GM23248 (cell line): ENCODE measurements at regions not wholly inside any gene's neighbourhood (a gene's known extent, or its start where the extent isn't known, plus 50 kb on each side); places are given as distances from the start of the nearest gene placed in this dataset.
A peak's percentile ranks its signal among the peaks of the same experiment; 100 is the strongest.

Experiments used
- DNase-seq: peaks from one replicate; pipeline ENCODE4 v3.0.0-alpha.2; 2015
- H2AFZ ChIP-seq: fragments of 200-600 bp; sonication (generic); 2 replicates; pipeline ENCODE4 v1.6.1; 2016; ENCODE audit warnings: antibody characterized with exemption
- H3F3A ChIP-seq: fragments of 200-600 bp; sonication (generic); 2 replicates; pipeline ENCODE4 v1.6.1; 2016; ENCODE audit warnings: mild to moderate bottlenecking, antibody characterized with exemption, mixed run types; ENCODE audit not compliant: insufficient read depth
- H3K27ac ChIP-seq: fragments of 200-600 bp; sonication (generic); 2 replicates; pipeline ENCODE4 v1.5.1; 2016; ENCODE audit warnings: mild to moderate bottlenecking
- H3K27me3 ChIP-seq: fragments of 200-600 bp; sonication (generic); replicated peaks from 2 replicates; pipeline ENCODE4 v1.6.1; 2016; ENCODE audit warnings: mild to moderate bottlenecking; ENCODE audit not compliant: insufficient read depth
- H3K36me3 ChIP-seq: fragments of 200-600 bp; sonication (generic); 2 replicates; pipeline ENCODE4 v1.6.1; 2016; ENCODE audit warnings: low read depth, mild to moderate bottlenecking
- H3K4me1 ChIP-seq: fragments of 200-600 bp; sonication (generic); 2 replicates; pipeline ENCODE4 v1.6.1; 2016; ENCODE audit warnings: mild to moderate bottlenecking; ENCODE audit not compliant: insufficient read depth
- H3K4me2 ChIP-seq: fragments of 200-600 bp; sonication (generic); one replicate; pipeline ENCODE4 v1.6.1; 2016; ENCODE audit warnings: mild to moderate bottlenecking; ENCODE audit not compliant: unreplicated experiment
- H3K4me3 ChIP-seq: fragments of 200-600 bp; sonication (generic); 2 replicates; pipeline ENCODE4 v1.5.1; 2016; ENCODE audit warnings: mild to moderate bottlenecking
- H3K79me2 ChIP-seq: fragments of 200-600 bp; sonication (generic); 2 replicates; pipeline ENCODE4 v1.6.1; 2016; ENCODE audit warnings: mild to moderate bottlenecking; ENCODE audit not compliant: insufficient read depth
- H3K9ac ChIP-seq: fragments of 200-600 bp; sonication (generic); 2 replicates; pipeline ENCODE4 v1.6.1; 2016; ENCODE audit warnings: mild to moderate bottlenecking
- H3K9me2 ChIP-seq: fragments of 200-600 bp; sonication (generic); 2 replicates; pipeline ENCODE4 v1.6.1; 2016; ENCODE audit warnings: mixed run types, mild to moderate bottlenecking, moderate library complexity; ENCODE audit not compliant: insufficient read depth
- H3K9me3 ChIP-seq: fragments of 200-600 bp; sonication (generic); one replicate; pipeline ENCODE4 v1.6.1; 2017; ENCODE audit warnings: low read depth
- H4K20me1 ChIP-seq: fragments of 200-600 bp; sonication (generic); 2 replicates; pipeline ENCODE4 v1.6.0; 2016; ENCODE audit not compliant: insufficient read depth
- EZH2 ChIP-seq: fragments of 200-600 bp; sonication (generic); IDR thresholded peaks from 2 replicates; pipeline ENCODE4 v1.6.1; 2018; ENCODE audit warnings: antibody characterized with exemption, mild to moderate bottlenecking; ENCODE audit not compliant: insufficient read depth, poor library complexity, severe bottlenecking
- EZH2phosphoT487 ChIP-seq: fragments of 200-600 bp; sonication (generic); IDR thresholded peaks from 2 replicates; pipeline ENCODE4 v1.6.1; 2018; ENCODE audit warnings: antibody characterized with exemption, moderate library complexity, mild to moderate bottlenecking, low read depth; ENCODE audit not compliant: insufficient read depth
- WGBS, 2 experiments: methylation state at CpG; one replicate each; pipeline ENCODE4 v1.1.6; 2015 to 2017; ENCODE audit warnings: low lambda C conversion rate in 2 of 2, low coverage in 1 of 2; ENCODE audit errors: missing lambda C conversion rate in 2 of 2; 5-methylcytosine and 5-hydroxymethylcytosine counted together
- in situ Hi-C: fragments of 300-500 bp; cut with MboI; formaldehyde crosslinking; loops from 2 replicates; pipeline ENCODE4 v1.15.0; 2020

- TF ChIP-seq EZH2: no peak
- TF ChIP-seq EZH2phosphoT487: no peak
- no peaks in the 10 kb centered on the region for H3K4me1 ChIP-seq
- H3K27me3 ChIP-seq: no peaks in the 10 kb centered on the region; the same call in 1 of the 2 replicates
- H3K9me3 ChIP-seq: no peaks in the 10 kb centered on the region
- no peaks in the 10 kb centered on the region for H3F3A ChIP-seq
- H4K20me1 ChIP-seq: no peaks in the 10 kb centered on the region
- H3K4me3 ChIP-seq: no peak overlapping the region
- H2AFZ ChIP-seq: no peak overlapping the region
- no peak overlapping the region for H3K4me2 ChIP-seq
- no peaks in the 10 kb centered on the region for H3K79me2 ChIP-seq
- in situ Hi-C loops: no loop called here
- H3K9me2 ChIP-seq: no peaks in the 10 kb centered on the region
- WGBS, 2 experiments: 73 to 86% methylated on average over 1 of the region's 1 CpG
- DNase-seq: peak; percentile 4
- no peaks in the 10 kb centered on the region for H3K36me3 ChIP-seq
- H3K27ac ChIP-seq: no peak overlapping the region
- no peak overlapping the region for H3K9ac ChIP-seq
Measured at GRCh38 chr9:80968611-80969010, 720.7 kb downstream of the TLE1 start.

- Histone ChIP-seq H3F3A (no peaks in the 10 kb centered on the region), H3K79me2 (no peaks in the 10 kb centered on the region), H3K9ac (no peak overlapping the region), H4K20me1 (no peaks in the 10 kb centered on the region), H3K9me2 (no peaks in the 10 kb centered on the region), H3K36me3 (no peaks in the 10 kb centered on the region), H3K4me3 (no peak overlapping the region), H3K27ac (no peak overlapping the region), H3K27me3 (no peaks in the 10 kb centered on the region; the same call in 1 of the 2 replicates), H2AFZ (no peak overlapping the region), H3K4me1 (no peaks in the 10 kb centered on the region), H3K4me2 (no peak overlapping the region), H3K9me3 (no peaks in the 10 kb centered on the region)
- WGBS, 2 experiments: 62 to 64% methylated on average over 2 of the region's 2 CpGs
- TF ChIP-seq EZH2 (no peak), EZH2phosphoT487 (no peak)
- in situ Hi-C loops: no loop called here
- no peak for DNase-seq
Measured at GRCh38 chr9:80964914-80965313, 724.4 kb downstream of the TLE1 start.

- no peak for DNase-seq
- WGBS, 2 experiments: 53% methylated on average over 4 of the region's 4 CpGs
Measured at GRCh38 chr9:80964374-80964773, 725.0 kb downstream of the TLE1 start.

GRCh38 chr9:80957801-80958200 lies 731.5 kb downstream of the TLE1 start:
- Histone ChIP-seq H3K36me3 (no peaks in the 10 kb centered on the region), H3F3A (no peaks in the 10 kb centered on the region), H3K27me3 (no peaks in the 10 kb centered on the region), H3K9ac (no peak overlapping the region), H3K27ac (no peak overlapping the region), H3K4me1 (no peaks in the 10 kb centered on the region), H3K4me3 (no peak overlapping the region), H3K79me2 (no peaks in the 10 kb centered on the region), H3K9me2 (no peaks in the 10 kb centered on the region), H4K20me1 (no peaks in the 10 kb centered on the region), H2AFZ (no peak overlapping the region), H3K9me3 (no peaks in the 10 kb centered on the region), H3K4me2 (no peak overlapping the region)
- WGBS, 2 experiments: 48 to 54% methylated on average over 3 of the region's 3 CpGs
- no peak for TF ChIP-seq EZH2
- no peak for TF ChIP-seq EZH2phosphoT487
- in situ Hi-C loops: no loop called here
- DNase-seq: no peak

More at GRCh38 chr9:80964374-80964773, 725.0 kb downstream of the TLE1 start:
- no peaks in the 10 kb centered on the region for H3K36me3 ChIP-seq
- H3K9me3 ChIP-seq: no peaks in the 10 kb centered on the region
- H3K9me2 ChIP-seq: no peaks in the 10 kb centered on the region
- H3K27me3 ChIP-seq: no peaks in the 10 kb centered on the region; the same call in 1 of the 2 replicates
- H3K4me3 ChIP-seq: no peak overlapping the region
- no peak overlapping the region for H2AFZ ChIP-seq
- no peaks in the 10 kb centered on the region for H3K4me1 ChIP-seq
- H3K27ac ChIP-seq: no peak overlapping the region
- H3K4me2 ChIP-seq: no peak overlapping the region
- no peaks in the 10 kb centered on the region for H3F3A ChIP-seq
- TF ChIP-seq EZH2 (no peak), EZH2phosphoT487 (no peak)
- H3K9ac ChIP-seq: no peak overlapping the region
- H4K20me1 ChIP-seq: no peaks in the 10 kb centered on the region
- H3K79me2 ChIP-seq: no peaks in the 10 kb centered on the region
- in situ Hi-C loops: no loop called here

GRCh38 chr9:80954521-80954920 lies 734.8 kb downstream of the TLE1 start:
- 42% methylated on average over 2 of the region's 2 CpGs for WGBS, 2 experiments
- Histone ChIP-seq H3K9me3 (no peaks in the 10 kb centered on the region), H2AFZ (no peak overlapping the region), H3K27me3 (no peaks in the 10 kb centered on the region), H3K4me1 (no peaks in the 10 kb centered on the region), H3K4me3 (no peak overlapping the region), H3K4me2 (no peak overlapping the region), H3K9me2 (no peaks in the 10 kb centered on the region), H4K20me1 (no peaks in the 10 kb centered on the region), H3K9ac (no peak overlapping the region), H3K79me2 (no peaks in the 10 kb centered on the region), H3K27ac (no peak overlapping the region), H3K36me3 (no peaks in the 10 kb centered on the region), H3F3A (no peaks in the 10 kb centered on the region)
- no peak for DNase-seq
- TF ChIP-seq EZH2: no peak
- no peak for TF ChIP-seq EZH2phosphoT487
- in situ Hi-C loops: no loop called here
